ENCODE measurements at regions not wholly inside any gene's neighbourhood (a gene's known extent, or its start where the extent isn't known, plus 50 kb on each side); places are given as distances from the start of the nearest gene placed in this dataset.
"Not testable (repeated sequence)": the region's sequence is repeated elsewhere in the genome, so short reads cannot be mapped to it uniquely, and the experiment has no call there.

DNA sequence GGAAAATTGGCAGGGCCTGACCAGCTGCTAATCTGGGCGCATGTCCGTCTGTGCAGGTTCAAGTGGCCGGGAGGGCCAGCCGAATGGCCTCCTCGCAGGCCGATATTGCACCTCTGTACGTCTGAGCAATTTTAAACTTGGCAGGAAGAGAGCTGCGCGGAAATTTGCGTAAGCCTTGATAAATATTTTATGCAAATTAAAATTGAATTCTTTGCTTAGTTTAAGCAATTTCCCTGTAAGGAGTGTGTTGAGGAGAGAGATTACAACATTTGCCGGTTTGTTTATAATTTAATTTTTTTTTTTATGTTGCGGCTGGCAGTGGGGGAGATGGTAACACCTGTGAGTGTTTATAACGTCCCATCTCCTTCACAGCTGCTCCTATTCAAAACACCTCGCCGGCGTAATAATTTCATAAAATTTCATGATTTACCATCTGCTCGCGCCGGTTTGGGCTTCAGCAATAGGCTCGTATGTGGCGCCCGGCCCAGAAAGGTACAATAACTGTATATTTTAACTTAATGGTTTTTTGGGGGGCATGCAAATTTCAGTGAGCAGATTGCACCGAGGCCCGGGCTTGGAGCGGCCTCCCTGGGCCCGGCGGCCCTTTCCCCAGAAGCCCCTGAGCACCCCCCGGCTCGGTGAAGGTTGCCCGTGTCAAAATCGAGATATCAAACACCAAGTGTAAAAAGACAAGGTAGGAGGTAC is 269.4 kb upstream of the MVB12B start:
- no peak for DNase-seq

DNA sequence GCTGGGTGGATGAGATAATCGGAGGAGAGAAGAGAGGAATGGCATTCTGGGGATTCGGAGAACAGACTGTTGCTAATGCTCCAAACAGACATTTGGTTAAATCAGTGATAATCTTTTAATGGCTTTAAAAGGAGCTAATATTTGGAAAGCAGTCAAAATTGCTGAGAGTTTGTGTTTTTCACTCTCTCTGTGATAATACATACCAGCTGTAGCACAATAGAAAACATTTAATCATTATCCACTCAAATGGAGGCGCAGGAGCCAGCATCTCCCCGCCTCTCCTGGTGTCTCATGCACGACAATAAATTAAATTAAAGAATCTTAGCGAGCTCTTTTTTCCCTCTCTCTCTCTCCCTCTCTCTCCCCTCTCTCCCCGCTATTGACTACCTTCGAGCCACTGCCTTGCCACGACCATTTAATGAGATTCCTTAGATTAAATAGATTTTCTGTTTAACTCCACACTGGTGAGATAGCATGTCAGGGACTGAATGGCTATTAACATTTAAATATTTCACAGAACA is 268.6 kb upstream of the MVB12B start:
- DNase-seq, result no peak

- DNase-seq, result no peak
Observed at GRCh38 chr9:126058591-126058990, 268.0 kb upstream of the MVB12B start.

- DNase-seq, result no peak
Observed at GRCh38 chr9:126061575-126061974, 265.1 kb upstream of the MVB12B start.

- no peak for DNase-seq
Observed at GRCh38 chr9:126062158-126062886, 264.3 kb upstream of the MVB12B start.

- DNase-seq, result no peak
Observed at GRCh38 chr9:126063326-126063725, 263.3 kb upstream of the MVB12B start.

DNA sequence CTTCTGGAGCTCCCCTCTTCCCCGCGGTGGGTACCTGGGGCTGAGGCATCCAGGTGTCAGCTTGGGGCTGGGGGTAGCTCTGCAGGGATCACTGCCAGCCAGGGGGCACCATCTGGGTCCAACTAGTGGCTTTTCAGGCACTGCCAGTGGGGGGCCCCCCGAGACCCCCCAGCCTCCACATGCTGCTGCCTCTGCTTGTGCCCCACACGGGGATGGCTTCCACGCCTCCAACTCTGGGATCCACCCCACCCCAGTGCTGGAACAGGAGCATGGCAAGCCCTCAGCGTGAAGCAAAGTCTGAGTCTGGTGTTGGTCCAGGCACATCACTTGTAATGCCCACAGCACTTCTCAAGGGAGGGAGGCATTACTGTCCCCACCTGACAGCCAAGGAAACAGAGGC is 260.5 kb upstream of the MVB12B start:
- DNase-seq, result no peak

GRCh38 chr9:126067031-126067734 is 259.4 kb upstream of the MVB12B start:
- DNase-seq, result no peak

GRCh38 chr9:126068534-126069230 is 257.9 kb upstream of the MVB12B start:
- no peak for DNase-seq

- no peak for DNase-seq
Observed at GRCh38 chr9:126069400-126069955, 257.2 kb upstream of the MVB12B start.

- no peak for DNase-seq
Observed at GRCh38 chr9:126070058-126070655, 256.5 kb upstream of the MVB12B start.

GRCh38 chr9:126071076-126071750 is 255.4 kb upstream of the MVB12B start:
- no peak for DNase-seq

DNA sequence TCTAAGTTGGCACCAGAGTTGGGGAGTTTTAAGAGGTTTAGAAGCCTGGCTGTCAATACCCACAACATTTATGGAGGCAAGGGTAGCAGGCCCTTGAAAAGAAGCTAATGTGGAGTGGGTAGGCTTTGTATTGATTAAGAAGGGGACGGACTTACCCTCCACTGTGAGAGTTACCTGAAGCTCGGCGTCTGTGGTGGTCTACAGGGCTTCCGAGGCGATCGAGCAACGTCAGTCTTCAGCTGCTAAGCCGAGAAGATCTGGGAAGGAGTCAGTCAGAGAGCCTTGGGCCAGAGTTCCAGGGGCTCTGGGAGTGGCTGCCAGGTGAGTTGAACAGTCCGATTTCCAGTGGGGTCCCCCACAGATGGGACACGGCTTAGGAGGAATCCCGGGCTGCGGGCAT is 249.0 kb upstream of the MVB12B start:
- DNase-seq, result not testable (repeated sequence)

- DNase-seq, result no peak
Observed at GRCh38 chr9:126080641-126081040, 246.0 kb upstream of the MVB12B start.

DNA sequence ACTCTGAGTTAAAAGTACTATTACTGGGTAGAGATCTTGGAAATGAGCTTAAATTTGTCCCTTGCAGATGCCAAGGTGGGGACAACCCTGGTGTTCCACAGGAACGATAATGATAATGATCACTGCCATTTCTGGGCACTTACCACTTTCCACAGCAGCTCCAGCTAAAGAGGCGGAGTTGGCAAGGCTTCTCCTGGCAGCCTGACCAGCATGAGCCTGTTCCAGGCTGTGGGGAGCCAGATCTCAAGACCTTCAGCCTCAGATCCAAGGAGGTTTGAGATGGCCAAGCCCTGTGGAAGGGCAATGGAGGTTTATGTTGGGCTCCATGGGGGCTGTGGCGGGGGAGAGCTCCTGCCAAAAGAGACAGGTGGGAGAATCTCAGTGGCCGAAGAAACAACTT is 244.9 kb upstream of the MVB12B start:
- DNase-seq, result no peak

DNA sequence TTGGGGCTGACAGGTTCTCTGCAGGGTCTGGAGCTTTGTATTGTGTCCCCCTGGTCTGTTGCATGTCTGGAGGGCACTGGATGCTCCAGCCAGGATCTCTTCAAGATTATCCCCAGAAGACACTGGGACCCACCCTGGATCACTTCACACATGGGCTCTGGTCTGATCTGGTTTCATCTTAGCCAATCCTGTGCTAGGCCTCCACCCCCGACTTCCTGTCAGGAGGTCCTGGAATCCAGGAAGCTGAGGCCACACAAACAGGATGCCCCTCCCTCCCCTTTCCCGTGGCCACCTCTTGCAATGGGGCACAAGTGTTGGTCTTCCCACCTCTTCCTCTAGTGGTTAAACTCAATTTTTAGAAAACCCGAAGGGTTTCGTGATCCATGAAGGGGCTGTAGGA is 242.6 kb upstream of the MVB12B start:
- no peak for DNase-seq

DNA sequence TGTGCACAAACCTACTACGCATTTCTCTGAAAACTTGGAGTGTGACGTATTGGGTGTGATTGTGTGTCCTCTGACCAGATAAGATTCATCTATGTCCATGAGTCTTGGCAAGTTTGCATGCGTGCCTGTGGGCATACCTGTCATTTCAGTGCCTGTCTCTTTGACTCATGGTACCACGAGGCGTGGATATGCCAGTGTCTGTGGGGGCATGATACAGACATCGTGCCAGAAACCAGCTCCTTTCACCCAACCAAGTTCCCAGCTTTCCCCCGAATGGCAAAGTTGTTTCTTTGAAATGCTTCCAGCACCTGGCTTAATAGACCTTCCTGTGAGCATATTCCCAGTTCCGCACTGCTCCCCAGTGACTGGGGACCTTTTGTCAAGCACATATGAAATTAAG is 241.9 kb upstream of the MVB12B start:
- no peak for DNase-seq

DNA sequence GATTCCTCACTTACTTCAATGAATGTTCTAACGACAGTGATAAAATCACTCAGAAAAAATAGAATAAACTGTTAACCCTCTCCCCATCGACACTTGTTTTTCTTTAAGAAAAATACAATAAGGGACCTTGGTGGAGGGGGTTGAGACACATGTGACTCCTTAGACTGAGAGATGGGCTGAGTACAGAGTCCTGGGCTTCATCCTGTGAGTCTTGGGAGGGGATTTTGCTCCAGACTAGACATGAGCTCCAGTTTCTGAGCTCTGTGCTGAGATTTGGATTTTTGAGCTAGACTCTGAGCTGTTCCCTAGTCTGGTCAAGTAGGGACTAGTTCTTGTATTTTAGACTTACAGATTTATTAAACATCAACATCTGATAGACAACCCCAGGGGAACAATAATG is 241.5 kb upstream of the MVB12B start:
- DNase-seq, result no peak

- DNase-seq, result no peak
Observed at GRCh38 chr9:126088336-126088735, 238.3 kb upstream of the MVB12B start.

DNA sequence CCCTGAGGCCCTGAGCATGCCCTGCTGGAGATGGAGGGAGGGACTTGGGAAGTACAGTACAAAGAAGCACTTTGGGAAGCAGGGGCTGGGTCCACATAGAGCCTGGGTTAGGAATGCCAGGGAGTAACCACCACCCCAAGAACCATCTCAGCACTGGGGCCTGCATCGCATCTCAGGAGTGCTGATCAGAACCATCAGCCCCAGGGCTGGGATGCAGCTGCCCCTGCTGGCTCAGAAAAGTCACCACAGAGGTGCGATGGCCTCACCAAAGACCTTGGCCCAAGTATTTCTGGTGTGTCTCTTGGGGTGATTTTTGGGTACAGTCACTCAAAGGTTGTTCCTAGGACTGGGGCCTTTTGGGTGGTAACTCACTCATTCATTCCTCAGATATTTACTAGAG is 236.8 kb upstream of the MVB12B start:
- no peak for DNase-seq

DNA sequence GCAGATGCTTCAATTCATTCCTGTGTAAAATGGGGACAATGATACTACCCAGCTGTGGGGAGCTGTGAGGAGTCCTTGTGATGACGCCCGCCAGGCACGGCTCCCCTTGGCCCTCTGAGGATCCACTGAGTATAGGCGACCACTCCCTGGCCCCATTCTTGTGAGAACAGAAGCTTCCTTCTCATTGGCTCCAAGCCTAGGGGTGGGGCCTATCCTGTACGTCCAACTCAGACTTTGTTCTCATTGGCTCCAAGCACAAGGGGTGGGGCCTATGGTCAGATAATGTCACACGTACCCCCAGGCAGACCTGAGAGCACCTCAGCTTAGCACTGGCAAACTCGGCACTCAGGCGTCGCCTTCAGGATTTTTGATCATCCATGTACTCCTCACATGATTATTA is 232.9 kb upstream of the MVB12B start:
- DNase-seq, result no peak

Measured in activated naive CD4-positive, alpha-beta T cell treated with Interleukin-2 at 50 U/mL for 16 hours (primary cell).